Heart right ventricle (tissue), 16 donors: ENCODE measurements at regions not wholly inside any gene's neighbourhood (a gene's known extent, or its start where the extent isn't known, plus 50 kb on each side); places are given as distances from the start of the nearest gene placed in this dataset.

Experiments
- ATAC-seq, 8 donors: fragments of 200-7000 bp; cut with Tn5 transposase; one replicate each; pipeline ENCODE4 v1.9.1; 2020; ENCODE audit warnings: mild to moderate bottlenecking in 8 of 8, moderate library complexity in 8 of 8, moderate number of reproducible peaks in 1 of 8
- DNase-seq, 2 donors: peaks; one replicate each; pipeline ENCODE4 v3.0.0-alpha.2; 2020
- H3K27ac ChIP-seq, 10 donors: fragments of 200-600 bp; sonication (generic) in 2 of 10; one replicate each; pipeline versions ENCODE4 v1.5.0 to v1.8.0; 2020 to 2022; ENCODE audit warnings: mild to moderate bottlenecking in 3 of 10
- H3K27me3 ChIP-seq, 7 donors: fragments of 200-600 bp; one replicate each; pipeline ENCODE4 v1.8.0; 2021 to 2022; ENCODE audit warnings: mild to moderate bottlenecking in 2 of 7
- H3K36me3 ChIP-seq, 9 donors: fragments of 200-600 bp; sonication (generic) in 1 of 9; one replicate each; pipeline versions ENCODE4 v1.5.0 to v1.8.0; 2020 to 2022; ENCODE audit warnings: mild to moderate bottlenecking in 2 of 9
- H3K4me1 ChIP-seq, 9 donors: fragments of 200-600 bp; sonication (generic) in 1 of 9; one replicate each; pipeline versions ENCODE4 v1.5.0 to v1.8.0; 2020 to 2022; ENCODE audit warnings: mild to moderate bottlenecking in 4 of 9
- H3K4me3 ChIP-seq, 10 donors: fragments of 200-600 bp; sonication (generic) in 2 of 10; one replicate each; pipeline versions ENCODE4 v1.5.0 to v1.8.0; 2020 to 2022; ENCODE audit warnings: mild to moderate bottlenecking in 7 of 10, moderate library complexity in 2 of 10
- H3K9me3 ChIP-seq, 11 donors: fragments of 200-600 bp in 10 of 11; sonication (generic) in 2 of 11; one replicate each; pipeline versions ENCODE4 v1.5.0 to v1.8.0; 2013 to 2022; ENCODE audit warnings: mild to moderate bottlenecking in 2 of 11, control low read depth in 1 of 11, moderate library complexity in 1 of 11
- WGBS, 2 donors: extraction: QIAGEN DNeasy Blood & Tissue Kit; methylation state at CpG; one replicate each; pipeline ENCODE4 v1.1.7; 2013; ENCODE audit warnings: inconsistent platforms in 1 of 2; 5-methylcytosine and 5-hydroxymethylcytosine counted together
- intact Hi-C, 10 donors: fragments of 100-400 bp; cut with DNase I; formaldehyde crosslinking; loops; one replicate each; pipeline versions ENCODE4 v1.11.1 to v1.14.2; 2022
- TF ChIP-seq, protein P1 (sequence below), 9 donors: fragments of 200-600 bp; sonication (generic) in 2 of 9; IDR thresholded peaks; one replicate each; pipeline versions ENCODE4 v1.5.0 to v1.8.0; 2021 to 2022; ENCODE audit warnings: antibody characterized with exemption in 9 of 9, mild to moderate bottlenecking in 5 of 9, moderate library complexity in 1 of 9
- donor health status: Arrhythmogenic right ventricular cardiomyopathy.
- donor health status: ischemic (EF 13 %, LVEDD 7.1; RV severe dilation, severe dysfunction).
- donor health status: healthy with polysubstance abuse.
- donor health status: DM: no; HTN: yes; CAD: no.
- donor health status: DM: no; HTN: no; CAD: no.
- donor health status: ischemic (EF 25% LVEDD 6.9; RV normal size, moderate dysfunction).
- donor health status: ischemic (EF 25% LVEDD 5.7; RV mildly dilated, moderate dysfunction).
- donor health status: healthy.
- donor health status: DM: yes; HTN: yes; CAD: no.
- donor health status: Ischemic cardiomyopathy.
- donor health status: ischemic (EF 35%, LVEDD 5.7; RV mildly dilated, moderate dysfunction).
- donor health status: nonischemic (EF 11% LVEDD 7.7; RV severe dilation, severe dysfunction).
- donor health status: DM: yes; HTN: yes; CAD: no.
- donor health status: PGD.
- donor health status: ischemic (EF 29% LVEDD 5.4; RV normal size, mild dysfunction).
- donor health status: nonischemic (EF 23%, LVEDD 6.1; RV moderate dilation, normal function).

DNA sequence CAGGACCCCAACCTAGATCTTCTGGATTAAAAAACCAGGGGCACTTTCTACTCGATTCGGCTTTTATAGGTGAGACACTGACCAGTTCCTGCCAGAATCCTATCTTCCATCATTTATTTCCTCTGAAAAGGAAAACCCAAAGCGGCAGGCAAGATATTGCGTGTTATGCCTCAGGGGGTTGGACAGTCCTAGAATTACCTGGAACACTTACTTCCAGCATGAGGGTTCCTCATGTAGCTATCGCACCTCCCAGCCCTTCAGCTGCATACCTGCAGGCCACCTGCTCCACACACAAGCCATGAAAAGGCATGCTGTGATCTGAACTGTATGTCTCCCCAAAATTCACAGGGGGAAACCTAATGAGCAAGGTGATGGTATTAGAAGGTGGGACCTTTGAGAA lies 58.3 kb upstream of the DLG1 start:
- H3K9me3 ChIP-seq: peaks cover 0 to 20% (median 0%) of the 10 kb centered on the region in 11 donors
- 91 to 93% methylated on average over 5 of the region's 5 CpGs for WGBS, 2 donors
- H3K27me3 ChIP-seq: no peaks in the 10 kb centered on the region
- DNase-seq: no peak
- no peaks in the 10 kb centered on the region for H3K36me3 ChIP-seq
- no peak for ATAC-seq
- H3K4me3 ChIP-seq: peak overlapping the region in 4 of 10 donors; percentile 3 to 26 (median 20)
- intact Hi-C loops: loop anchor here in 1 of 10 donors (10.0 kb wide), 1 partner anchor 98 kb away; no protein-coding TSS in a partner anchor
- peaks cover 3 to 51% (median 27%) of the 10 kb centered on the region in 9 donors for H3K4me1 ChIP-seq
- peak overlapping the region in 4 of 10 donors; percentile 28 to 82 (median 67) for H3K27ac ChIP-seq
- TF ChIP-seq, protein P1, sequence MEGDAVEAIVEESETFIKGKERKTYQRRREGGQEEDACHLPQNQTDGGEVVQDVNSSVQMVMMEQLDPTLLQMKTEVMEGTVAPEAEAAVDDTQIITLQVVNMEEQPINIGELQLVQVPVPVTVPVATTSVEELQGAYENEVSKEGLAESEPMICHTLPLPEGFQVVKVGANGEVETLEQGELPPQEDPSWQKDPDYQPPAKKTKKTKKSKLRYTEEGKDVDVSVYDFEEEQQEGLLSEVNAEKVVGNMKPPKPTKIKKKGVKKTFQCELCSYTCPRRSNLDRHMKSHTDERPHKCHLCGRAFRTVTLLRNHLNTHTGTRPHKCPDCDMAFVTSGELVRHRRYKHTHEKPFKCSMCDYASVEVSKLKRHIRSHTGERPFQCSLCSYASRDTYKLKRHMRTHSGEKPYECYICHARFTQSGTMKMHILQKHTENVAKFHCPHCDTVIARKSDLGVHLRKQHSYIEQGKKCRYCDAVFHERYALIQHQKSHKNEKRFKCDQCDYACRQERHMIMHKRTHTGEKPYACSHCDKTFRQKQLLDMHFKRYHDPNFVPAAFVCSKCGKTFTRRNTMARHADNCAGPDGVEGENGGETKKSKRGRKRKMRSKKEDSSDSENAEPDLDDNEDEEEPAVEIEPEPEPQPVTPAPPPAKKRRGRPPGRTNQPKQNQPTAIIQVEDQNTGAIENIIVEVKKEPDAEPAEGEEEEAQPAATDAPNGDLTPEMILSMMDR (IDR thresholded peaks at IDR 0.05): no peak

DNA sequence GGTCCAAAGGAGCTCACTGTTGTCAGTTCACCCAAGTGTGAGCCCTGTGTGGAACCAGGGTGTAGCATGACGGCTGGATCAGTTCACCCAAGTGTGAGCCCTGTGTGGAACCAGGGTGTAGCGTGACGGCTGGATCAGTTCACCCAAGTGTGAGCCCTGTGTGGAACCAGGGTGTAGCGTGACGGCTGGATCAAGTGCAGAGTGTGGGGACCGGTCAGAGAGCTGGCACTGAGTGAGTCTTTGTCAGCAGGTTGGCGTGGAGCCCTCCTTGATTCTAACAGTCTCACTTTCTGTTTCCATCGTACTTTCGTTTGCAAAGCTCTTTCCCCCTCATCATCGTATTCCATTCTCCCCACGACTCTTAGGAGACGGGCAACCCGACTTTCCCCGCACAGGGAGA lies 57.9 kb upstream of the DLG1 start:
- Histone ChIP-seq H3K27me3 (no peaks in the 10 kb centered on the region), H3K9me3 (peaks cover 0 to 20% (median 0%) of the 10 kb centered on the region in 11 donors), H3K36me3 (no peaks in the 10 kb centered on the region), H3K27ac (peak overlapping the region in 5 of 10 donors; percentile 6 to 82 (median 55)), H3K4me3 (peak overlapping the region in 4 of 10 donors; percentile 3 to 26 (median 20)), H3K4me1 (peaks cover 3 to 53% (median 27%) of the 10 kb centered on the region in 9 donors)
- TF ChIP-seq, protein P1 (IDR thresholded peaks at IDR 0.05): no peak
- whole genome bisulfite sequencing, 2 donors: 55 to 63% methylated on average over 14 of the region's 14 CpGs
- ATAC-seq (peak; percentile 41 to 68 (median 51)), DNase-seq (peak; percentile 40 to 68)
- intact Hi-C loops: loop anchor here in 1 of 10 donors (10.0 kb wide), 1 partner anchor 99 kb away; no protein-coding TSS in a partner anchor

DNA sequence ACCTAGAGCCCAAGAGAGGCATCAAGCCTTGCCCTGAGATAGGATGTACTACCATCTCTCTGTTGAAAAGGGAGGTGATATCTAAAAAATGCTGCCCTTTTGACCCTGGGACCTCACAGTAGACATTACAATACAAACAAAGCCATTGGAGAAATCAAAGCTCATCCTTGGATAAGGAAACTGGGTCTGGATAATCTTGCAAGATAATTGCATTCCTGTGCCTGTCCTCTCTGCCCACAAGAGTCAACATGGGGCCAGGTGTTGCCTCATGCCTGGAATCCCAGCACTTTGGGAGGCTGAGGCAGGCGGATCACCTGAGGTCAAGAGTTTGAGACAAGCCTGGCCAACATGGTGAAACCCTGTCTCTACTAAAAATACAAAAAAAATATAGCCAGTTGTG lies 57.3 kb upstream of the DLG1 start:
- TF ChIP-seq, protein P1 (IDR thresholded peaks at IDR 0.05): no peak
- Histone ChIP-seq H3K4me3 (no peak overlapping the region), H3K4me1 (peaks cover 3 to 53% (median 27%) of the 10 kb centered on the region in 9 donors), H3K36me3 (no peaks in the 10 kb centered on the region), H3K27ac (peak overlapping the region in 3 of 10 donors; percentile 28 to 82 (median 79)), H3K9me3 (peaks cover 0 to 19% (median 0%) of the 10 kb centered on the region in 11 donors), H3K27me3 (no peaks in the 10 kb centered on the region)
- no peak for DNase-seq
- 88 to 94% methylated on average over 1 of the region's 1 CpG for WGBS, 2 donors
- no peak for ATAC-seq
- intact Hi-C loops: loop anchor here in 1 of 10 donors (10.0 kb wide), 1 partner anchor 99 kb away; no protein-coding TSS in a partner anchor

DNA sequence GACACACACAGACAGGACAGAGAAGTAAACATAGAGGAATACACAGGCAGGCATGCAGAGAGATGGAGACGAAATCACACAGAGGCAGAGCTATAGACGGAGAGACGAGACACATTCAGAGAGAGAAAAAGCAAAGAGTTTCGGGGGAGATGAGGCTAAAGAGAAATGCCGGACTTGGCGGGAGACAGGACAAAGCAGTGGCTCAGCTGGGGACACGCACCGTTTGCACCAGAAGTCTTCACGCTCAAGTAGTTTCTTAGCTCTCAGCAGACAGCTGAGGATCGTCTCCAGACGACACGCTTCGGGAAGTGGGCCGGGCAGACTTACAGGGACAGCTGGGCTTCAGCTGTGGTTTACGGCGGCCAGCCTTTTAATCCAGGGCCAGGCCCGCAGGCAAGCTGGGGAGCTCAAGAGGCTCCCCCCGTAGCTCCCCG lies 56.2 kb upstream of the DLG1 start:
- intact Hi-C loops: loop anchor here in 2 of 10 donors (5.0 to 10.0 kb wide), 2 partner anchors 38 to 100 kb away; no protein-coding TSS in a partner anchor
- no peaks in the 10 kb centered on the region for H3K27me3 ChIP-seq
- ATAC-seq: peak in 7 of 8 donors; percentile 11 to 67 (median 44)
- H3K4me1 ChIP-seq: peaks cover 3 to 53% (median 27%) of the 10 kb centered on the region in 9 donors
- H3K36me3 ChIP-seq: no peaks in the 10 kb centered on the region
- peak overlapping the region in 8 of 10 donors; percentile 22 to 85 (median 65) for H3K27ac ChIP-seq
- DNase-seq: peak; percentile 58 to 59
- TF ChIP-seq, protein P1 (IDR thresholded peaks at IDR 0.05): no peak
- H3K9me3 ChIP-seq: peaks cover 0 to 9% (median 0%) of the 10 kb centered on the region in 11 donors
- WGBS, 2 donors: 59% methylated on average over 19 of the region's 19 CpGs
- peak overlapping the region in 5 of 10 donors; percentile 5 to 34 (median 25) for H3K4me3 ChIP-seq
